SU-DHL-6 (cell line): ENCODE measurements at regions not wholly inside any gene's neighbourhood (a gene's known extent, or its start where the extent isn't known, plus 50 kb on each side); places are given as distances from the start of the nearest gene placed in this dataset.

Source experiments
- CTCF ChIP-seq: fragments of 200-600 bp; sonication (generic); IDR thresholded peaks from one replicate; pipeline ENCODE4 v1.5.1; 2017; ENCODE audit warnings: antibody characterized with exemption, mild to moderate bottlenecking, low read length, moderate library complexity; ENCODE audit not compliant: insufficient read depth, poor library complexity, severe bottlenecking
- EZH2phosphoT487 ChIP-seq: fragments of 200-600 bp; sonication (generic), shearing (Covaris generic); conservative IDR thresholded peaks from 2 replicates; pipeline ENCODE4 v1.6.1; 2018; ENCODE audit warnings: mild to moderate bottlenecking, antibody characterized with exemption, low read length, moderate library complexity, mixed read lengths

- TF ChIP-seq CTCF (no peak), EZH2phosphoT487 (no peak)
These were observed 1184.8 kb downstream of the DTWD2 start for GRCh38 chr5:117803533-117803932.
